GM21381 (cell line): ENCODE measurements at regions not wholly inside any gene's neighbourhood (a gene's known extent, or its start where the extent isn't known, plus 50 kb on each side); places are given as distances from the start of the nearest gene placed in this dataset.
A peak's percentile ranks its signal among the peaks of the same experiment; 100 is the strongest.

Source experiments
- ATAC-seq: cut with Tn5 transposase; IDR thresholded peaks from one replicate; pipeline ENCODE4 v1.9.1; 2021; ENCODE audit warnings: mild to moderate bottlenecking, moderate library complexity; ENCODE audit not compliant: unreplicated experiment

GRCh38 chr3:30350011-30350410 is 256.4 kb upstream of the TGFBR2 start:
- ATAC-seq, result no peak

GRCh38 chr3:30350901-30351300 is 255.5 kb upstream of the TGFBR2 start:
- no peak for ATAC-seq

DNA sequence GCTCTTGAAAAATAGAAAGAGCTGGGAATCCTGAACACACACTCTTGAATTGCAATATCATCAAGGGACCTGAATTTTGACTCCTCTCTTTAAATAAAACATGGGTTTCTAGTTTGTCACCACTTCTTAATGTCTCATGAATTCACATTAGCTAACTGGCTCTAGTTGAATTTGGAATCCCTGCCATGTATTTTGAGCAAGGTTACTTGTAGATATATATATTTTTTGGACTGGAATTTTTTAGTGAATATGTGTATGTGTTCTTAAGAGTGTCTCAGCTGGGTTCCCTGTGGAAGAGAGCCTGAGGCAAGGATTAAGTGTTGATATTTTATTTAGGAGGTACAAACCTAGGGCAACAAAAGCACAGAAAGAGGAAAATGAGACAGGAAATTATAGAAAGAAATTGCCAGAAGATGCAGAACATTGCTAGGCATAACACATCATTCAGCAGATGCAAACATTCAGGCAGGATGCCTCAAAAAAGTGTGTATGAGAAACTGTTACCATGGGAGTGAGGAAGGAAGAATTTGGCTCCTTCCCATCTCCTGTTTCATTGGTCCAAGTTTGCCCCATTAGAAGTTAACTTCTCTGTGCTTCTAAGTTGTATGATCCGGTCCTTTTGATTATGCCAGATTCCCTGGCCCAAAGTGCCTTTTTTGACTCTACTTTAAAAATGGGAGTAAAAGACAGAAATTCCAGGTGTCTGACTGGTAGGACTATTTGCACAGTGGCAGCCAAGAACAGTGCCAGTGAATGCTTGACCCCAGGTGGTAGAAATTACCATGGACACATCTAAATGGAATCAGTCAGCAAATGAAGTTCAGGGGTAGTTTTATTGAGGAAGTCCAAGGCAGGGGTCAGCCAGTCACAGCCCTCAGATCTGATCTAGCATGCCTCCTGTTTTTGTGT is 253.7 kb upstream of the TGFBR2 start:
- no peak for ATAC-seq

GRCh38 chr3:30353711-30354467 is 252.5 kb upstream of the TGFBR2 start:
- peak; percentile 100 for ATAC-seq

- no peak for ATAC-seq
These were observed 251.9 kb upstream of the TGFBR2 start for GRCh38 chr3:30354513-30354912.

DNA sequence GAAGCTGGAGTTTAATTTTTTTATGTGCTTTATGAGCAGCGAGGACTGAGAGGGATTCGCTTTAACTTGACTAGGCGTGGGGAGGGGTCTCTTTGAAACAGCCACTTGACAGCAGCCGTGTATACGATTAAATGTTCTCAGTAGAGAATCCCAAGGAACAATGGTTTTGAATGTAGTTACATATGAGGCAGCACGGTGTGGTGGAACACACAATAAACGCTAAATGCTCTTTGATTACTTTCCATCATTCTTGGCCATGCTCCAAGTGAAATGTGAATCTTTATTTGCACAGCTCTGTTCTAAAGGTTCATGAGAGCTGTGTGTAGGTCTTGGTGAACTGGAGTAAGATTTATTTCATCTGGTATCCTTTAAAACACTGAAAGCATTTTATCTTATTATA is 251.4 kb upstream of the TGFBR2 start:
- no peak for ATAC-seq

DNA sequence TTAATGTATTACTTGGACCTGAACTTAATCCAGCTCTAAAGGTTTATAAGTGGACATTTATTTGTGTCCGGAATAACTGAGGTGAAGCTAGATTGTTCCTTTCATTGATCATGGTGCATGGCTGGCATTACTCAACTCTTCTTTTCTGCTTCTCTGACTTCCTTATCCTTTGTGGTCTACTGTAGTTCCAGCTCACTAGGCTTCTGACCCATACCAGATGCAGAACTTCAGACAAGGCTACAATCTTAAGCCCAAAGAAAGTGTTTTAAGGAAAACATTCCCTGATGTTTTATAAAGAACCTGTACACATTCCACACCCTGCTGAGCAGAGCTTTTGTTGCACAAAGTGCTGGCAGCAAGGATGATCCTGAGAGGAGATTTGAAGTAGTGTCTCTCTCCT is 250.8 kb upstream of the TGFBR2 start:
- ATAC-seq, result no peak

DNA sequence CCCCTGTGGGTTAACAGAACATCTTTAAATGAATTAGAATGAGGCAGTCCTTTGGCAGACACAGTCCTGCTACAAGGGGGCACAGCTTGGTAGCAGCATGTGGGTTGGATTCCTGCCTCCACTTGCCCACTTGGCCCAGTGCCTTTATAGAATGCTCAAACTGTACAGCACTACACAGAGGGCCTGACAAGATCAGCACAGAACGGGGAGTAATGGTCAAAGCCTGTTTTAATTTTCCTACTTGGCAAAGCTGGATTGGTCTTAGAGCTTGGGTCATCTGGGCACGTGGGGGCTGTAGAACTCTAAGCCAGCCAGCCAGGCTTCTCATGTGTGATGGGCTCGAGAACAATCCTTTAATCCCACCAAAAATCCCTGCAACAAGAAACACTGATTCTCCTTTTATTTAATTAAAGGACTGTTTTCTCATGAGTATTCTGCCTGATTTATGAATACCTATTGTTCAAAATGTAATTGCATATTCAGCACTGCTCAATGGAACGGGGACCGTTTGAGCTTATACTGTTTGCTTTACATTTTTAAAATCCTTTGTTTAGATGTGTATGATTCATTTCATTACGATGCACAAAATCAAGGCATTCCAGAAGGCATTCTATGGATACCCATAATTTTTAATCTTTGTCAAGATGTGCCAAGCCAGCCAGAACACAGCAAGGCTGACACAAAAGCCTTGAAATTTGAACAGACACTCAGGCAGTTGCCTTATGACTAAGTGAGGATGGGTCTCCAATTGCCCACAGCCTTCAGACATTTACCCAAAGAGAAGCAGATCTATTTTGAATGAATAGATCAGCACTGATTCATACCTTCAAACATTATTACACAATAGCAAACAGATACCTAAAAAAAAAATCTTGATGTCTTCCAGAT is 249.3 kb upstream of the TGFBR2 start:
- no peak for ATAC-seq

DNA sequence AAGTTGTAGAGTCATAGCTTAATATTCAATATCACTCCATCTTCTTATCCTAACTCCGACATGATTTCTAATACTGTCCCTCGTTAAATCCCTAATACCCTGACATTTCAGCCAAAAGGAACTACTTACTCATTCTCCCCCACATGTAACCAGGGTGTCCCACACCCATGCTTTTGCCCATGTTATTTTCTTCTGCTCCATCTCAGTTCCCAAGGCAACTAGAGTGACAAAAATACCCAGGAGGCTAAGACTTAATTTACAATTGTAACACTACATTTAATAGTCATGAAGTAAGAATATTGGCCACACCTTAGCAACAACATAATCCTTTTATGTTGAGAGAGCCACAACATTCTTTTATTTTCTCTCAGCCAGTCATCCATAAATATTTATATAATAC is 248.5 kb upstream of the TGFBR2 start:
- ATAC-seq, result no peak

- ATAC-seq, result no peak
These were observed 247.5 kb upstream of the TGFBR2 start for GRCh38 chr3:30358871-30359270.

DNA sequence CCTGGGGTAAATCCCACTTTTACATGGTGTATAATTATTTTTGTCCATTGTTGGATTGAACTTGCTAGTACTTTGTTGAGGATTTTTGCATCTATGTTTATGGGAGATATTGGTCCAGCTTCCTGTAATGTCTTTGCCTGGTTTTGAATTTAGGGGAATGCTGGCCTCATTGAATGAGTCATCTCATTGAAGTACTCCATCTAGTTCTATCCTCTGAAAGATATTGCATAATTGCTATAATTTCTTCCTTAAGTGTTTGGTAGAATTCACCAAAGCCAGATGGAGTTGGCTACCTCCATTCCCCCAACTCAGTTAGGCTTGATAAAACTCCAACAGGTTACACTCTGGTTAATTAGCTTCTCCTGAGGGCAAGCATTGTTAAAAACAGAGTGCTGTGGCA is 237.4 kb upstream of the TGFBR2 start:
- ATAC-seq, result no peak

DNA sequence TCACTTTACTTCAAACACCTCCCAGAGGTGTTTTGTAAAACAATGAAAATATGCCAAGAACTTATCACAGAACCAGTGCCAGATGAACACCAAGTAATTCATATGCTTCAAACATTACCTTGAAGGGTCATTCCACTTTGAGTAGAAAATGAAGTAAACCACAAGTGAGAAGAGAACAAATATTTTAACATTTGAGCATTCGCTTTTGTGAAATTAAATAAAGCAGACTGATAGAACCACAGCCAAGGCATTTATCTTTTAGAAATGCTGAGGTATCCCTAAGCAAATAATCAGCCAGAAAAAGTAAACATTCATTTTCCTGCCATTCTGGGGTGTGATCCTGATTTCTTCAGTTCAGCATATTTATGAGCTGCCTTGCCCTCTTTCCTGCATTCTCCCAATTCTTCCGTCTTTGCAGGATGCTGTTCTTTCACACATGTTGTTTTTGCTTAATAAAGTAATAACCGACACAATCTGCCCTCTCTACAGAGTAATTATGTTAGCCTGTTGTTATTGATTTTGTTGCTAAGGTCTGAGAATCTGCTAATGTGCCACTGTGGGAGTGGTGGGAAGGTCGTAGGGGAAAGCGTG is 235.6 kb upstream of the TGFBR2 start:
- no peak for ATAC-seq

GRCh38 chr3:30372837-30373236 is 233.6 kb upstream of the TGFBR2 start:
- ATAC-seq, result no peak

GRCh38 chr3:30384546-30385072 is 221.8 kb upstream of the TGFBR2 start:
- no peak for ATAC-seq

DNA sequence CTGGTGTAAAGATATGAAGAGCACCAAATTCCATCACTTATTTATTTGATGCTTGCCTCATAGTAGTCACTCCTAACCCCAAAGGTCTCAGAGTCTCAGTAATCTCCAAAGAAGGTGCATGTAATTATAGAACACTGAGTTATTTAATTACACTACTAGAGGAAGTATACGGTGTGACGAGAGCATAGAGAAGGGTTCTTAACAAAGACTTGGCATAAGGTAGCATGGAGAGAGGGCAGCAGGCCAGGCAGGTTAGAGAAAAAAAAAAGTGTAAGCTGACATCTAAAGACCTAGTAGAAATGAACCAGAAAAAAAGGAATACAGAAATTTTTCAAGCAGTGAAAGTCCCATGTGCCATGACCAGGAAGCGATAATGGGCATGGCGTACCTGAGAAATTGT is 213.3 kb upstream of the TGFBR2 start:
- no peak for ATAC-seq

- no peak for ATAC-seq
These were observed 209.4 kb upstream of the TGFBR2 start for GRCh38 chr3:30397030-30397429.

- no peak for ATAC-seq
These were observed 206.8 kb upstream of the TGFBR2 start for GRCh38 chr3:30399394-30400181.

GRCh38 chr3:30400926-30401325 is 205.5 kb upstream of the TGFBR2 start:
- no peak for ATAC-seq

DNA sequence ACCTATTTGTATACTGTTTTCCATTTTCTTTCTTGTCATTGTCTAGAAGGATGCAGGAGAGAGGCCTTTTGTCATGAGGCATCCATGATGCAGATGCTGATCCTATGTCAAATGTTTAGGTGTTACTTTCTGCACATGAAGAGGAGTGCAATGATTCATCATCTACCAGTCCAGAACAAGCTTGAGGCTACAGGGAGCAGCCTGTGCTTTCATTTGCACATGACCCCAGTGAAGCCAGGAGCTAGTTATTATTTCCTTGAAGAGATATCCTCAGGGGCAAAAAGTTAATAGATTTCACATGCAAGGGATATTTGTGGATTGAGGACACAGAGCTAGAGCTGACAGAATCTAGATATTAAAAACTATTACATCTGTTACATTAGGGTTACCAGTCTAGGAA is 204.4 kb upstream of the TGFBR2 start:
- ATAC-seq, result no peak

GRCh38 chr3:30407651-30408050 is 198.8 kb upstream of the TGFBR2 start:
- ATAC-seq, result no peak
